A673 (cell line): ENCODE measurements at regions not wholly inside any gene's neighbourhood (a gene's known extent, or its start where the extent isn't known, plus 50 kb on each side); places are given as distances from the start of the nearest gene placed in this dataset.

Experiments used
- EZH2 ChIP-seq: fragments of 200-600 bp; sonication (generic); IDR thresholded peaks from 2 replicates; pipeline ENCODE4 v1.6.1; 2017; ENCODE audit warnings: borderline replicate concordance, low read depth, mild to moderate bottlenecking, mixed read lengths, antibody characterized with exemption, low read length; ENCODE audit not compliant: poor library complexity, severe bottlenecking
- TF ChIP-seq, protein P1 (sequence below): fragments of 300-800, 200-600 bp; sonication (generic); conservative IDR thresholded peaks from 2 replicates; pipeline ENCODE4 v1.5.1; 2017; ENCODE audit warnings: low read depth, mild to moderate bottlenecking, antibody characterized with exemption, low read length, moderate library complexity, mixed read lengths

GRCh38 chr5:159504857-159505304 is 174.6 kb upstream of the IL12B start:
- TF ChIP-seq, protein P1, sequence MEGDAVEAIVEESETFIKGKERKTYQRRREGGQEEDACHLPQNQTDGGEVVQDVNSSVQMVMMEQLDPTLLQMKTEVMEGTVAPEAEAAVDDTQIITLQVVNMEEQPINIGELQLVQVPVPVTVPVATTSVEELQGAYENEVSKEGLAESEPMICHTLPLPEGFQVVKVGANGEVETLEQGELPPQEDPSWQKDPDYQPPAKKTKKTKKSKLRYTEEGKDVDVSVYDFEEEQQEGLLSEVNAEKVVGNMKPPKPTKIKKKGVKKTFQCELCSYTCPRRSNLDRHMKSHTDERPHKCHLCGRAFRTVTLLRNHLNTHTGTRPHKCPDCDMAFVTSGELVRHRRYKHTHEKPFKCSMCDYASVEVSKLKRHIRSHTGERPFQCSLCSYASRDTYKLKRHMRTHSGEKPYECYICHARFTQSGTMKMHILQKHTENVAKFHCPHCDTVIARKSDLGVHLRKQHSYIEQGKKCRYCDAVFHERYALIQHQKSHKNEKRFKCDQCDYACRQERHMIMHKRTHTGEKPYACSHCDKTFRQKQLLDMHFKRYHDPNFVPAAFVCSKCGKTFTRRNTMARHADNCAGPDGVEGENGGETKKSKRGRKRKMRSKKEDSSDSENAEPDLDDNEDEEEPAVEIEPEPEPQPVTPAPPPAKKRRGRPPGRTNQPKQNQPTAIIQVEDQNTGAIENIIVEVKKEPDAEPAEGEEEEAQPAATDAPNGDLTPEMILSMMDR: no peak
- TF ChIP-seq EZH2: no peak
